ENCODE measurements at regions not wholly inside any gene's neighbourhood (a gene's known extent, or its start where the extent isn't known, plus 50 kb on each side); places are given as distances from the start of the nearest gene placed in this dataset.

DNA sequence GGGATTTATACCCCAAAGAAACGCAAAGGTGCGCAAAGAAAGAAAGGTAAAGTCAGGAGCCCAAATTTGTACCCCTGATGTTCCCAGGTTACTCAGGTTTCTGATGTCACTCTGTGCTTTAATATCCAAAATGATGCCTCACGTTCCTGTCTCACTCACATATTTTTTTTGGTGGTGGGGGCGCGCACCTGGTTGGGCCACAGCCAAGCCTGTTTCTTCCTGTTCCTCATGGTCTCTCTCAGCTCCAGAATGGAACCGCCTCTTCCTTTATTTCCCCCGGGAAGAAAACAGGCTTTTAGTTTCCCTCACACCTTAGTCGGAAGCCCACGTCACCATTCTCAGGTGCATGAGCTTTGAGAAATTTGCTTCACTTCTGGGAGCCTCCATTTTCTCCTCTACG lies 118.3 kb upstream of the BOD1 start:
- H3K4me3 Mint-ChIP-seq (ENCODE audit: unreplicated experiment), result no peak overlapping the region
- peaks cover 22% of the 10 kb centered on the region for H3K4me1 Mint-ChIP-seq (ENCODE audit: low read depth, unreplicated experiment)
- no peak overlapping the region for H3K27ac Mint-ChIP-seq (ENCODE audit: unreplicated experiment)
- TF ChIP-seq, protein P1, sequence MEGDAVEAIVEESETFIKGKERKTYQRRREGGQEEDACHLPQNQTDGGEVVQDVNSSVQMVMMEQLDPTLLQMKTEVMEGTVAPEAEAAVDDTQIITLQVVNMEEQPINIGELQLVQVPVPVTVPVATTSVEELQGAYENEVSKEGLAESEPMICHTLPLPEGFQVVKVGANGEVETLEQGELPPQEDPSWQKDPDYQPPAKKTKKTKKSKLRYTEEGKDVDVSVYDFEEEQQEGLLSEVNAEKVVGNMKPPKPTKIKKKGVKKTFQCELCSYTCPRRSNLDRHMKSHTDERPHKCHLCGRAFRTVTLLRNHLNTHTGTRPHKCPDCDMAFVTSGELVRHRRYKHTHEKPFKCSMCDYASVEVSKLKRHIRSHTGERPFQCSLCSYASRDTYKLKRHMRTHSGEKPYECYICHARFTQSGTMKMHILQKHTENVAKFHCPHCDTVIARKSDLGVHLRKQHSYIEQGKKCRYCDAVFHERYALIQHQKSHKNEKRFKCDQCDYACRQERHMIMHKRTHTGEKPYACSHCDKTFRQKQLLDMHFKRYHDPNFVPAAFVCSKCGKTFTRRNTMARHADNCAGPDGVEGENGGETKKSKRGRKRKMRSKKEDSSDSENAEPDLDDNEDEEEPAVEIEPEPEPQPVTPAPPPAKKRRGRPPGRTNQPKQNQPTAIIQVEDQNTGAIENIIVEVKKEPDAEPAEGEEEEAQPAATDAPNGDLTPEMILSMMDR (IDR thresholded peaks at IDR 0.05; ENCODE audit: partially characterized antibody, unreplicated experiment), result no peak
- peaks cover 11% of the 10 kb centered on the region for H3K9me3 Mint-ChIP-seq (ENCODE audit: unreplicated experiment)
- H3K27me3 Mint-ChIP-seq (ENCODE audit: unreplicated experiment), result peaks cover 2% of the 10 kb centered on the region
- H3K36me3 Mint-ChIP-seq (ENCODE audit: unreplicated experiment), result no peaks in the 10 kb centered on the region
- DNase-seq, result no peak

DNA sequence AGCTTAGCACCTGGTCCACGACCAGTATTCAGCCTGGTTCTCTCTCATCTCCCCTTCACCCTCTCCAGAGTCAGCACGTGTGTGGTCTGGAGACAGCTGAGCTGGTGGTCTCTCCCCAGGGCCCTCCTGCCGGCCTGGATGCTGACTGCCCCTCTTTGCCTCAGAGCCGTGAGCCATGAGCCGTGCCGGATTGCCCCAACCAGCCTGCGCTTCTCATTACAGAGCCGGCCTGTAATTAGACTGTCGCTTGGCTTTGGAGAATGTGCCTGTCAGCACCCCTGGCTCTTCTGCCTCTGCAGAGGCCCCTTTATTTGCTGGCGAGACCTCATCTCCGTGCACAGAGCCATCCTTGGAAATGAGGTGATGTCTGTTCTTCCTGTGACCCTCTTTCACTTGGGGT lies 118.7 kb upstream of the BOD1 start:
- no peak overlapping the region for H3K4me3 Mint-ChIP-seq (ENCODE audit: unreplicated experiment)
- H3K9me3 Mint-ChIP-seq (ENCODE audit: unreplicated experiment), result peaks cover 11% of the 10 kb centered on the region
- peak; percentile 49 for DNase-seq
- TF ChIP-seq, protein P1 (IDR thresholded peaks at IDR 0.05; ENCODE audit: partially characterized antibody, unreplicated experiment), result no peak
- peaks cover 22% of the 10 kb centered on the region for H3K4me1 Mint-ChIP-seq (ENCODE audit: low read depth, unreplicated experiment)
- no peaks in the 10 kb centered on the region for H3K36me3 Mint-ChIP-seq (ENCODE audit: unreplicated experiment)
- H3K27me3 Mint-ChIP-seq (ENCODE audit: unreplicated experiment), result peaks cover 2% of the 10 kb centered on the region
- no peak overlapping the region for H3K27ac Mint-ChIP-seq (ENCODE audit: unreplicated experiment)

DNA sequence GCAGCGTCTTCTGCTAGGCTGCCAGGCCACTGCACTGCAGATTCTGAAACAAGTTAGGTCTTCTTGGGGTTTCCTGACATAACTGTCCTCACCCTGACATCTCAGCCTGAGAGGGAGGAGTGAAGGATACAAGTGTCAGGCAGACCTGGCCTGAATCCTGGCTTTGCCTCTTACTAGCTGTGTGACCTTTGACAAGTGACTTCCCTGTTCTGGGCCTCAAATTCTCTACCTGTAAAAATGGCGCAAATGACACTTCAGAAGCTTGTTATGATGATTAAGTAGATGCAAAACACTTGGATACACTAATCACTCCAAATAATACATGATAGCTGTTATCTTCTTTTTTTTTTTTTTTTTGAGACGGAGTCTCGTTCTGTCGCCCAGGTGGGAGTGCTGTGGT lies 119.2 kb upstream of the BOD1 start:
- Mint-ChIP-seq H3K9me3 (ENCODE audit: unreplicated experiment) (peaks cover 12% of the 10 kb centered on the region), H3K27me3 (ENCODE audit: unreplicated experiment) (peaks cover 2% of the 10 kb centered on the region), H3K4me3 (ENCODE audit: unreplicated experiment) (no peak overlapping the region), H3K36me3 (ENCODE audit: unreplicated experiment) (no peaks in the 10 kb centered on the region), H3K4me1 (ENCODE audit: low read depth, unreplicated experiment) (peaks cover 22% of the 10 kb centered on the region), H3K27ac (ENCODE audit: unreplicated experiment) (no peak overlapping the region)
- TF ChIP-seq, protein P1 (IDR thresholded peaks at IDR 0.05; ENCODE audit: partially characterized antibody, unreplicated experiment), result no peak
- no peak for DNase-seq

DNA sequence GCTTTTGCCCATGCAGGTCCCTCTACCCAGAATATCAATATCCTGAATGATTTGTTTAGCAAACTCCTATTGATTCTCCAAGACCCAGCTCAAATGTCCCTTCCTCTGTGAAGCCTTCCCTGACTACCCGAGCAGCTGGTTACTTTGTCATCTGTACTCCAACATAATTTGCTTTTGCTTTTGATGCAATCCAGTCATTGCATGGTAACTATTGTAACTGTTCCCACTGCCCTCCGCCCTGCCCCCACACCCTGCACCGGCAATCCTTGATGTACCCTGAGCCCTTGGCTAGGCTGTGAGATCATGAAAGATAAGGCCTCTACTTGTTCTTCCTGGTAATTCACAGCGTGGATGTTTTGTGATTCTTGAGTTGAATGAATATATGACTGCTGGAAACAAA lies 119.9 kb upstream of the BOD1 start:
- H3K27ac Mint-ChIP-seq (ENCODE audit: unreplicated experiment), result peak overlapping the region; percentile 19
- peaks cover 2% of the 10 kb centered on the region for H3K27me3 Mint-ChIP-seq (ENCODE audit: unreplicated experiment)
- TF ChIP-seq, protein P1 (IDR thresholded peaks at IDR 0.05; ENCODE audit: partially characterized antibody, unreplicated experiment), result no peak
- no peak for DNase-seq
- peaks cover 15% of the 10 kb centered on the region for H3K4me1 Mint-ChIP-seq (ENCODE audit: low read depth, unreplicated experiment)
- peaks cover 12% of the 10 kb centered on the region for H3K9me3 Mint-ChIP-seq (ENCODE audit: unreplicated experiment)
- H3K36me3 Mint-ChIP-seq (ENCODE audit: unreplicated experiment), result no peaks in the 10 kb centered on the region
- no peak overlapping the region for H3K4me3 Mint-ChIP-seq (ENCODE audit: unreplicated experiment)

DNA sequence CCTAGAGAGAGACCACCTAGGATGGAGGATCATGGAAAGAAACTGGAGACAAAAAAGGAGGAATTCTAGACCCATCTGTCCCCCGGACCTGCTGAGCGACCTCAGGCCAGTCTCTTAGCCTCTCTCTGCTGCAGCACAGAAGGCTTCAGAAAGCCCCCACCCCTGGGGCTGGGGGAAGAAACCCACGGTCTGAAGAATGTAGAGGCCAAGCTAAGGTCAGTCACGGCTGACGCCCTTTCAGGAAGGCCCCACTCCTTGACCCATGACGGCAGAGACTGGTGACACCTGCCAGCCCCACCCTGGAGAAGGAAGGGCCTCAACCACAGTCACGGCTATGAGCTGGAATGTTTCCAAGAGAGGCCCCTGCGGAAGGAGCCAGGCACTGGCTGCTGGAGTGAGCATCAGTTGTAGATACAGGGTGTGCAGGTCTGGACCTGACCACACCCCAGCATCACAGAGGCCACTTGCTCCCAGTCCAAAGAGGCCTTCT lies 120.5 kb upstream of the BOD1 start:
- H3K36me3 Mint-ChIP-seq (ENCODE audit: unreplicated experiment), result no peaks in the 10 kb centered on the region
- TF ChIP-seq, protein P1 (IDR thresholded peaks at IDR 0.05; ENCODE audit: partially characterized antibody, unreplicated experiment), result no peak
- no peak overlapping the region for H3K4me3 Mint-ChIP-seq (ENCODE audit: unreplicated experiment)
- no peak overlapping the region for H3K27ac Mint-ChIP-seq (ENCODE audit: unreplicated experiment)
- H3K27me3 Mint-ChIP-seq (ENCODE audit: unreplicated experiment), result no peaks in the 10 kb centered on the region
- no peak for DNase-seq
- H3K9me3 Mint-ChIP-seq (ENCODE audit: unreplicated experiment), result peaks cover 12% of the 10 kb centered on the region
- H3K4me1 Mint-ChIP-seq (ENCODE audit: low read depth, unreplicated experiment), result peaks cover 13% of the 10 kb centered on the region
